Thyroid gland (tissue), 4 donors: ENCODE measurements at regions not wholly inside any gene's neighbourhood (a gene's known extent, or its start where the extent isn't known, plus 50 kb on each side); places are given as distances from the start of the nearest gene placed in this dataset.

Experiments used
- CTCF ChIP-seq, 6 experiments: fragments of 200-600 bp in 3 of 6; fragments of 450-650 bp in 3 of 6; sonication (generic) in 3 of 6; IDR thresholded peaks; one replicate each; pipeline ENCODE4 v1.5.1; 2016 to 2019; ENCODE audit warnings: antibody characterized with exemption in 6 of 6, mild to moderate bottlenecking in 2 of 6, inconsistent platforms in 1 of 6, moderate library complexity in 1 of 6
- POLR2A ChIP-seq, 2 donors: fragments of 450-650 bp; IDR thresholded peaks; one replicate each; pipeline ENCODE4 v1.6.1; 2017; ENCODE audit warnings: antibody characterized with exemption in 2 of 2, mild to moderate bottlenecking in 2 of 2, moderate library complexity in 1 of 2

DNA sequence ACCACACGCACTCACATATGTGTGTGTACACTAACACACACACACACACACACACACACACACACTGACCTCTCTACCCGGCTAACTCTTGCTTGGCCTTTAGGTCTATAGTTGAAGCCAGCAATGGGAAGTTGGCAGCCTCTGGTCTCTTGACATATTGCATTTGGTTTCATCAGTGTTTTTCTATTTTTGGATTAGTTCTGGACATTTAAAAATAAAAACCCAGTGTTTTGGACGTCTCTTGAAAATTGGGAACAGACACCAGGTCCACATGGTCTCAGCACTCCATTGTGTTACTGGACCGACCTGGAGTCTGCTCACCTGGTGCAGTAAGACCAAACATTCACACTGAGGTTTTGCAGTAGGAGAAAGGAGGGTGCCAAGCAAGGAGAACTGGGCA lies 50.4 kb upstream of the AFF3 start:
- TF ChIP-seq CTCF (IDR thresholded peaks at IDR 0.05) (no peak), POLR2A (IDR thresholded peaks at IDR 0.05) (no peak)
